H9 (cell line): ENCODE measurements at regions not wholly inside any gene's neighbourhood (a gene's known extent, or its start where the extent isn't known, plus 50 kb on each side); places are given as distances from the start of the nearest gene placed in this dataset.

Source experiments
- DNase-seq: peaks from one replicate; pipeline ENCODE4 v3.0.0-alpha.2; 2017
- H2AFZ ChIP-seq: one replicate; pipeline ENCODE4 v1.6.1; 2013; ENCODE audit warnings: mild to moderate bottlenecking, low read length, control low read depth, moderate library complexity
- H2AK5ac ChIP-seq: 2 replicates; pipeline ENCODE4 v1.6.1; 2013; ENCODE audit warnings: low read length, control low read depth, mixed read lengths; ENCODE audit not compliant: insufficient read length
- H2BK120ac ChIP-seq: one replicate; pipeline ENCODE4 v1.6.1; 2013; ENCODE audit warnings: low read depth, mild to moderate bottlenecking, low read length, control low read depth, inconsistent platforms; ENCODE audit not compliant: poor library complexity, severe bottlenecking
- H2BK12ac ChIP-seq: 2 replicates; pipeline ENCODE4 v1.6.1; 2013; ENCODE audit warnings: low read length, control low read depth, mixed read lengths, low read depth; ENCODE audit not compliant: insufficient read length
- H2BK15ac ChIP-seq: 2 replicates; pipeline ENCODE4 v1.6.1; 2013; ENCODE audit warnings: low read depth, low read length, control low read depth
- H2BK20ac ChIP-seq: one replicate; pipeline ENCODE4 v1.6.1; 2013; ENCODE audit warnings: low read depth, mild to moderate bottlenecking, low read length, control low read depth, inconsistent platforms; ENCODE audit not compliant: poor library complexity, severe bottlenecking
- H2BK5ac ChIP-seq: 2 replicates; pipeline ENCODE4 v1.6.1; 2013; ENCODE audit warnings: low read length, control low read depth, mixed read lengths; ENCODE audit not compliant: insufficient read length
- H3K14ac ChIP-seq: 2 replicates; pipeline ENCODE4 v1.6.1; 2013; ENCODE audit warnings: low read length, control low read depth; ENCODE audit not compliant: insufficient read depth
- H3K18ac ChIP-seq: 2 replicates; pipeline ENCODE4 v1.6.1; 2013; ENCODE audit warnings: low read depth, mild to moderate bottlenecking, mixed read lengths, low read length, control low read depth; ENCODE audit not compliant: insufficient read length
- H3K23ac ChIP-seq: 2 replicates; pipeline ENCODE4 v1.6.1; 2013; ENCODE audit warnings: low read length, control low read depth, mixed read lengths, low read depth; ENCODE audit not compliant: insufficient read length
- H3K23me2 ChIP-seq: 2 replicates; pipeline ENCODE4 v1.6.1; 2013; ENCODE audit warnings: low read depth, mild to moderate bottlenecking, mixed read lengths, low read length, control low read depth; ENCODE audit not compliant: insufficient read length, poor library complexity, severe bottlenecking
- H3K27ac ChIP-seq: 2 replicates; pipeline ENCODE4 v1.5.1; 2013; ENCODE audit warnings: low read length, control low read depth, mixed read lengths, low read depth; ENCODE audit not compliant: insufficient read length
- H3K27me3 ChIP-seq: 2 replicates; pipeline ENCODE4 v1.6.1; 2013; ENCODE audit warnings: low read length, control low read depth, inconsistent platforms; ENCODE audit not compliant: insufficient read depth
- H3K4ac ChIP-seq: 2 replicates; pipeline ENCODE4 v1.6.1; 2013; ENCODE audit warnings: low read depth, mild to moderate bottlenecking, control low read depth, inconsistent platforms, low read length, moderate library complexity
- H3K4me1 ChIP-seq: 2 replicates; pipeline ENCODE4 v1.6.1; 2013; ENCODE audit warnings: low read length, control low read depth, inconsistent platforms; ENCODE audit not compliant: insufficient read depth
- H3K4me2 ChIP-seq: 2 replicates; pipeline ENCODE4 v1.6.1; 2013; ENCODE audit warnings: low read length, control low read depth, mixed read lengths; ENCODE audit not compliant: insufficient read length, insufficient read depth
- H3K56ac ChIP-seq: 2 replicates; pipeline ENCODE4 v1.6.1; 2013; ENCODE audit warnings: low read depth, mild to moderate bottlenecking, mixed read lengths, low read length, control low read depth; ENCODE audit not compliant: insufficient read length
- H3K79me1 ChIP-seq: 2 replicates; pipeline ENCODE4 v1.6.1; 2013; ENCODE audit warnings: low read depth, mild to moderate bottlenecking, moderate library complexity, low read length, control low read depth, inconsistent platforms; ENCODE audit not compliant: insufficient read depth, poor library complexity, severe bottlenecking
- H3K79me2 ChIP-seq: 2 replicates; pipeline ENCODE4 v1.6.1; 2013; ENCODE audit warnings: low read length, control low read depth, inconsistent platforms; ENCODE audit not compliant: insufficient read depth
- H3K9ac ChIP-seq: 2 replicates; pipeline ENCODE4 v1.6.1; 2013; ENCODE audit warnings: low read length, control low read depth, mixed read lengths; ENCODE audit not compliant: insufficient read length; ENCODE audit errors: extremely low read depth
- H3K9me3 ChIP-seq: one replicate; pipeline ENCODE4 v1.6.1; 2013; ENCODE audit warnings: low read depth, low read length, inconsistent platforms; ENCODE audit not compliant: control insufficient read depth
- H3T11ph ChIP-seq: one replicate; pipeline ENCODE4 v1.6.1; 2013; ENCODE audit warnings: mild to moderate bottlenecking, low read length, control low read depth, inconsistent platforms
- H4K20me1 ChIP-seq: one replicate; pipeline ENCODE4 v1.6.1; 2013; ENCODE audit not compliant: control insufficient read depth, insufficient read length, insufficient read depth
- H4K5ac ChIP-seq: 2 replicates; pipeline ENCODE4 v1.6.1; 2013; ENCODE audit warnings: low read depth, mild to moderate bottlenecking, mixed read lengths, low read length, control low read depth; ENCODE audit not compliant: insufficient read length
- H4K8ac ChIP-seq: replicated peaks from 2 replicates; pipeline ENCODE4 v1.6.1; 2013; ENCODE audit warnings: low read length, control low read depth, mixed read lengths, low read depth; ENCODE audit not compliant: insufficient read length
- H4K91ac ChIP-seq: 2 replicates; pipeline ENCODE4 v1.6.1; 2013; ENCODE audit warnings: low read depth, mild to moderate bottlenecking, moderate library complexity, mixed read lengths, low read length, control low read depth; ENCODE audit not compliant: insufficient read length
- H3K27ac Mint-ChIP-seq, 3 experiments: 2 replicates in 2 of 3; 3 replicates in 1 of 3; pipeline ENCODE4 v1.8.0; 2020 to 2021; ENCODE audit warnings: mixed read lengths in 3 of 3, mild to moderate bottlenecking in 1 of 3, moderate library complexity in 1 of 3
- H3K27me3 Mint-ChIP-seq: 2 replicates; pipeline ENCODE4 v1.8.0; 2021; ENCODE audit warnings: low read depth, mild to moderate bottlenecking, moderate library complexity, mixed read lengths
- H3K36me3 Mint-ChIP-seq, 3 experiments: 2 replicates in 2 of 3; 3 replicates in 1 of 3; pipeline ENCODE4 v1.8.0; 2020 to 2021; ENCODE audit warnings: low read depth in 3 of 3, mixed read lengths in 3 of 3; ENCODE audit not compliant: insufficient read depth in 1 of 3
- H3K4me1 Mint-ChIP-seq, 2 experiments: 2 replicates each; pipeline ENCODE4 v1.8.0; 2020; ENCODE audit warnings: mixed read lengths in 2 of 2
- H3K4me3 Mint-ChIP-seq, 2 experiments: 2 replicates in 1 of 2; 3 replicates in 1 of 2; pipeline ENCODE4 v1.8.0; 2020 to 2021; ENCODE audit warnings: mild to moderate bottlenecking in 2 of 2, mixed read lengths in 2 of 2, moderate library complexity in 1 of 2
- H3K9me3 Mint-ChIP-seq, 2 experiments: 2 replicates in 1 of 2; 3 replicates in 1 of 2; pipeline ENCODE4 v1.8.0; 2020; ENCODE audit warnings: mild to moderate bottlenecking in 2 of 2, mixed read lengths in 2 of 2, moderate library complexity in 1 of 2
- CTCF ChIP-seq: fragments of 200-600 bp; sonication (generic); conservative IDR thresholded peaks from 3 replicates; pipeline ENCODE4 v1.8.0; 2021; ENCODE audit warnings: antibody characterized with exemption, mild to moderate bottlenecking
- WGBS: extraction: QIAGEN DNeasy Blood & Tissue Kit; methylation state at CpG from one replicate; pipeline ENCODE4 v1.1.7; 2013; ENCODE audit warnings: missing lambda C conversion rate, low lambda C conversion rate, mixed read lengths; ENCODE audit not compliant: insufficient read length; ENCODE audit errors: extremely low coverage; 5-methylcytosine and 5-hydroxymethylcytosine counted together

DNA sequence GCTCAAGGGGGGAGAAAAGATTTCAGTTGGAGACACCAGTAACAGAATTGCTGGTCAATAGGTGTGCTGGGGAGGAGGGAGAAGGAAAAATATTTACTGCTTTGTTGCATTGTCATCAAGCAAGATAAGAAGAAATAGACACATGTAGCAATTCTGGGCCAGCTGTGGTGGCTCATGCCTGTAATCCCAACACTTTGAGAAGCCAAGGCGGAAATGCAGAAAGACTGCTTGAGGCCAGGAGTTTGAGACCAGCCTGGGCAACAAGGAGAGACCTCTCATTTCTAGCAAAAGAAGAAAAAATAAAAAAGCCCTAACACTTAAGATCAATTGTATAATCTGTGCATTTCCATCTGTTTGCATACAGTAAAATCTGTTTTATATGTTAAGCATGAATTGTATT is 126.6 kb downstream of the ZFP64 start:
- no CpG with 5 or more reads among the region's 1 CpG for WGBS
- H3K27me3 Mint-ChIP-seq = no peaks in the 10 kb centered on the region
- no peak for TF ChIP-seq CTCF

More for the DNA sequence above, 126.6 kb downstream of the ZFP64 start:
- no peak overlapping the region for H3K9ac ChIP-seq
- no peak overlapping the region for H3K4ac ChIP-seq
- H3K18ac ChIP-seq = no peak overlapping the region
- no peak overlapping the region for H2BK15ac ChIP-seq
- no peak overlapping the region for H4K91ac ChIP-seq
- H3K4me3 Mint-ChIP-seq = no peak overlapping the region
- no peak overlapping the region for H2BK20ac ChIP-seq
- no peak overlapping the region for H3K14ac ChIP-seq
- H4K20me1 ChIP-seq = no peaks in the 10 kb centered on the region
- no peak overlapping the region for H2BK120ac ChIP-seq
- H3K4me2 ChIP-seq = no peak overlapping the region
- no peak overlapping the region for H4K5ac ChIP-seq
- no peak overlapping the region for H2BK12ac ChIP-seq
- no peak overlapping the region for H2BK5ac ChIP-seq
- no peaks in the 10 kb centered on the region for H3K27me3 ChIP-seq
- H3K4me1 ChIP-seq = no peaks in the 10 kb centered on the region; the same call in 1 of the 2 replicates
- no peaks in the 10 kb centered on the region for H3K79me1 ChIP-seq
- H4K8ac ChIP-seq = no peak overlapping the region
- no peak overlapping the region for H3T11ph ChIP-seq
- no peak overlapping the region for H3K27ac ChIP-seq
- H3K36me3 Mint-ChIP-seq = peaks cover 0 to 5% (median 4%) of the 10 kb centered on the region in 3 experiments; a peak in 5 of 7 replicates
- no peaks in the 10 kb centered on the region for H3K79me2 ChIP-seq
- H3K9me3 Mint-ChIP-seq = peaks cover 0 to 2% of the 10 kb centered on the region in 2 experiments; a peak in 1 of 5 replicates
- H3K23ac ChIP-seq = no peak overlapping the region
- DNase-seq = no peak
- H3K56ac ChIP-seq = no peak overlapping the region
- peak overlapping the region in 1 of 3 experiments; percentile 21; a peak in 1 of 7 replicates for H3K27ac Mint-ChIP-seq
- H2AFZ ChIP-seq = no peak overlapping the region
- no peak overlapping the region for H2AK5ac ChIP-seq
- peaks cover 12 to 15% of the 10 kb centered on the region in 2 experiments for H3K4me1 Mint-ChIP-seq
- H3K9me3 ChIP-seq = no peaks in the 10 kb centered on the region
- H3K23me2 ChIP-seq = no peaks in the 10 kb centered on the region
